ENCODE measurements at regions not wholly inside any gene's neighbourhood (a gene's known extent, or its start where the extent isn't known, plus 50 kb on each side); places are given as distances from the start of the nearest gene placed in this dataset.

DNA sequence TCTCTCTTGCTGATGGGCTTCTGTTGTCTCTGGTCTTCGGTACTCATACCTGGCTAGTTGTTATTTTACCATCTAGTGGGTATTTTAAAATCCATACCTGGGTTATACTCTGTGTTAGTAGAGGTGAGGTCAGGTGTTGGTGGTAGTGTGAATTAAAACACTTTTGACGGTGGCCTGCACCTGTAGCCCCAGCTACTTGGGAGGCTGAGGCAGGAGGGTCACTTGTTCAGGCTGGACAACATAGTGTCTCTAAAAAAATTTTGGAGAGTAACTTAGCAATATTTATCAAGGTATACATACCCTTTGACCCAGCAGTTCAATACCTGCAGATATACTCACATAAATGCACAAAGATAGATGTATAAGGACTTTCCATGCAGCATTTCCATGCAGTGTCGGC, 55.4 kb downstream of the GSX1 start:
- TF ChIP-seq, protein P1, sequence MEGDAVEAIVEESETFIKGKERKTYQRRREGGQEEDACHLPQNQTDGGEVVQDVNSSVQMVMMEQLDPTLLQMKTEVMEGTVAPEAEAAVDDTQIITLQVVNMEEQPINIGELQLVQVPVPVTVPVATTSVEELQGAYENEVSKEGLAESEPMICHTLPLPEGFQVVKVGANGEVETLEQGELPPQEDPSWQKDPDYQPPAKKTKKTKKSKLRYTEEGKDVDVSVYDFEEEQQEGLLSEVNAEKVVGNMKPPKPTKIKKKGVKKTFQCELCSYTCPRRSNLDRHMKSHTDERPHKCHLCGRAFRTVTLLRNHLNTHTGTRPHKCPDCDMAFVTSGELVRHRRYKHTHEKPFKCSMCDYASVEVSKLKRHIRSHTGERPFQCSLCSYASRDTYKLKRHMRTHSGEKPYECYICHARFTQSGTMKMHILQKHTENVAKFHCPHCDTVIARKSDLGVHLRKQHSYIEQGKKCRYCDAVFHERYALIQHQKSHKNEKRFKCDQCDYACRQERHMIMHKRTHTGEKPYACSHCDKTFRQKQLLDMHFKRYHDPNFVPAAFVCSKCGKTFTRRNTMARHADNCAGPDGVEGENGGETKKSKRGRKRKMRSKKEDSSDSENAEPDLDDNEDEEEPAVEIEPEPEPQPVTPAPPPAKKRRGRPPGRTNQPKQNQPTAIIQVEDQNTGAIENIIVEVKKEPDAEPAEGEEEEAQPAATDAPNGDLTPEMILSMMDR (IDR thresholded peaks at IDR 0.05; ENCODE audit: low read length), result no peak
- no peak for TF ChIP-seq EZH2phosphoT487 (IDR thresholded peaks at IDR 0.05; ENCODE audit: low read length)
- TF ChIP-seq EZH2 (optimal IDR thresholded peaks at IDR 0.05; ENCODE audit: low read depth, low read length), result no peak
- no peak overlapping the region for H3K9ac ChIP-seq (ENCODE audit: low read length)
- H4K20me1 ChIP-seq (ENCODE audit: insufficient read depth, low read length), result no peaks in the 10 kb centered on the region
- H3K36me3 ChIP-seq (replicated peaks; ENCODE audit: insufficient read depth, low read length), result no peaks in the 10 kb centered on the region
- H3K79me2 ChIP-seq (ENCODE audit: low read length), result no peaks in the 10 kb centered on the region
- no peaks in the 10 kb centered on the region for H3K4me1 ChIP-seq (ENCODE audit: low read length)
- H3K9me3 ChIP-seq (replicated peaks; ENCODE audit: insufficient read depth, low read length), result no peaks in the 10 kb centered on the region
- no peak overlapping the region for H3K4me3 ChIP-seq (ENCODE audit: low read length)
- H3K9me2 ChIP-seq (replicated peaks; ENCODE audit: insufficient read depth, low read length), result no peaks in the 10 kb centered on the region
- no peak overlapping the region for H3K27ac ChIP-seq (ENCODE audit: low read length)
- H3K4me2 ChIP-seq (ENCODE audit: low read depth, low read length), result no peak overlapping the region
- no peaks in the 10 kb centered on the region for H3K27me3 ChIP-seq (replicated peaks; ENCODE audit: insufficient read depth, low read length)
- no peak overlapping the region for H2AFZ ChIP-seq (ENCODE audit: low read length)
- no peaks in the 10 kb centered on the region for H3F3A ChIP-seq (ENCODE audit: insufficient read depth, low read length)
- no peak for DNase-seq

DNA sequence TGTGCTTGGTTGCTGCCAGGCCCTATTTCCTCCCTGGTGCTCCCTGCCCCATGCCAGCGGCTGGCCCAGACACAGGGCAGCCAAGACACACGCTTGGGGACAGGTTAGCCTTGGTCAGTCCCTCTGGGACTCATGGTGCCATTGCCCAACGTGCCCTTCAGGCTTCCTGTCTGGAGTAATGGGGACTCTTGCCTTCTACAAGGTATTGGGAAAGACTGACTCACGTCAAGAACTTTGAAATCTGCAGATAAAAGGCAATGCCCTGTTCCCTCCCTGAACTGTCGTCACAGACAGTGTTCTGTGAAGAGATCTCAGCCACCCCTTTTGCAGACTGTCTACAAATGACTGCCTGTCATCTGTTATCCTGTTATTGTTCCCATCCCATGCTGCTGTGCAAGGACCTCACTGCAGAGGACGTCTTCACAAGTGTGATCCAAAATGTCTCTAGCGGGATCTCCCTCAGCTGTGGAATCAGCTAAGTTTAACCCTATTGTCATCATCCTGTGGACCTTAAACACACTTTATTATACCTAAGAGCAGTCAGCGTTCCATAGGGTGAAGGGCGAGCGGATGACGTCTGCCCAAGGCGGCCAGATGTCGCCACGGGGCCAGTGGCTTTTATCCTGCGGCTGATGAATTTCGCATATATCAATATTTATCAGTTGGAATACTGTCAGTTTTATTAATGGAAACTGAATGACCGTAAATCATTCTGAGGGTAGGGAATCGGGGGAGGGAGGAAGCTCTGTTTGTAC, 59.0 kb downstream of the GSX1 start:
- TF ChIP-seq EZH2phosphoT487 (IDR thresholded peaks at IDR 0.05; ENCODE audit: low read length) (no peak), EZH2 (optimal IDR thresholded peaks at IDR 0.05; ENCODE audit: low read depth, low read length) (no peak)
- TF ChIP-seq, protein P1 (IDR thresholded peaks at IDR 0.05; ENCODE audit: low read length), result no peak
- H3K36me3 ChIP-seq (replicated peaks; ENCODE audit: insufficient read depth, low read length), result no peaks in the 10 kb centered on the region
- no peak overlapping the region for H3K4me2 ChIP-seq (ENCODE audit: low read depth, low read length)
- no peak overlapping the region for H3K9ac ChIP-seq (ENCODE audit: low read length)
- no peak overlapping the region for H2AFZ ChIP-seq (ENCODE audit: low read length)
- H3K4me1 ChIP-seq (ENCODE audit: low read length), result no peaks in the 10 kb centered on the region
- no peak overlapping the region for H3K27ac ChIP-seq (ENCODE audit: low read length)
- H3K27me3 ChIP-seq (replicated peaks; ENCODE audit: insufficient read depth, low read length), result no peaks in the 10 kb centered on the region
- H3F3A ChIP-seq (ENCODE audit: insufficient read depth, low read length), result no peaks in the 10 kb centered on the region
- no peaks in the 10 kb centered on the region for H3K9me3 ChIP-seq (replicated peaks; ENCODE audit: insufficient read depth, low read length)
- no peak for DNase-seq
- no peak overlapping the region for H3K4me3 ChIP-seq (ENCODE audit: low read length)
- no peaks in the 10 kb centered on the region for H3K79me2 ChIP-seq (ENCODE audit: low read length)
- no peaks in the 10 kb centered on the region for H4K20me1 ChIP-seq (ENCODE audit: insufficient read depth, low read length)
- no peaks in the 10 kb centered on the region for H3K9me2 ChIP-seq (replicated peaks; ENCODE audit: insufficient read depth, low read length)

DNA sequence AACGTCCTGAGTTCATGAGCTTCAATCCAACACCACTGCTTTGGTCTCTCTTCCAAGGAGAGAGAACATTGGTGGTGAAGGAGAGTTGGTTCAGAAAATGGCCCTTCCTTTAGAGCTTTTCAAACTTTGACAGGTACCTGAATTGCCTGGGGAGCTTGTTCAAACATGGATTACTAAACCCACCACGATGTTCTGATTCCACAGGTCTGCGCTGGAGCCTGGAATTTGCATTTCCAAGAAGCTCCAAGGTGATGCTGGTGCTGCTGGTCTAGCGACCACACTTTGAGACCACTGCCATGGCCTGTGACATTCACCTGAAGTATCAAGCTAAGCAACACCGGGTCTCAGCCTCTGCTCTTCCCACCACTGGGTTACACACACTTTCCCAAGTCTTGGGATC, 60.2 kb downstream of the GSX1 start:
- Histone ChIP-seq H3K4me1 (ENCODE audit: low read length) (no peaks in the 10 kb centered on the region), H3K27me3 (replicated peaks; ENCODE audit: insufficient read depth, low read length) (no peaks in the 10 kb centered on the region), H3K27ac (ENCODE audit: low read length) (no peak overlapping the region), H3K79me2 (ENCODE audit: low read length) (no peaks in the 10 kb centered on the region), H3K4me2 (ENCODE audit: low read depth, low read length) (no peak overlapping the region), H3K9me2 (replicated peaks; ENCODE audit: insufficient read depth, low read length) (no peaks in the 10 kb centered on the region), H3K36me3 (replicated peaks; ENCODE audit: insufficient read depth, low read length) (no peaks in the 10 kb centered on the region), H3K4me3 (ENCODE audit: low read length) (no peak overlapping the region), H2AFZ (ENCODE audit: low read length) (no peak overlapping the region), H4K20me1 (ENCODE audit: insufficient read depth, low read length) (no peaks in the 10 kb centered on the region), H3K9ac (ENCODE audit: low read length) (no peak overlapping the region), H3F3A (ENCODE audit: insufficient read depth, low read length) (no peaks in the 10 kb centered on the region), H3K9me3 (replicated peaks; ENCODE audit: insufficient read depth, low read length) (no peaks in the 10 kb centered on the region)
- no peak for TF ChIP-seq EZH2phosphoT487 (IDR thresholded peaks at IDR 0.05; ENCODE audit: low read length)
- TF ChIP-seq, protein P1 (IDR thresholded peaks at IDR 0.05; ENCODE audit: low read length), result no peak
- TF ChIP-seq EZH2 (optimal IDR thresholded peaks at IDR 0.05; ENCODE audit: low read depth, low read length), result no peak
- no peak for DNase-seq
